Chondrocyte (in vitro differentiated cells): ENCODE measurements at regions not wholly inside any gene's neighbourhood (a gene's known extent, or its start where the extent isn't known, plus 50 kb on each side); places are given as distances from the start of the nearest gene placed in this dataset.
A peak's percentile ranks its signal among the peaks of the same experiment; 100 is the strongest.
"Not testable (repeated sequence)": the region's sequence is repeated elsewhere in the genome, so short reads cannot be mapped to it uniquely, and the experiment has no call there.

ENCODE experiments used
- DNase-seq: peaks from one replicate; pipeline ENCODE4 v3.0.0; 2021; ENCODE audit warnings: mixed read lengths, low spot score
- H3K27ac Mint-ChIP-seq: one replicate; pipeline ENCODE4 v1.8.0; 2021; ENCODE audit warnings: mild to moderate bottlenecking, moderate library complexity, mixed read lengths; ENCODE audit not compliant: unreplicated experiment
- H3K27me3 Mint-ChIP-seq: 2 replicates; pipeline ENCODE4 v1.8.0; 2021; ENCODE audit warnings: low read depth, mixed read lengths
- H3K36me3 Mint-ChIP-seq: 2 replicates; pipeline ENCODE4 v1.8.0; 2021; ENCODE audit warnings: low read depth, mixed read lengths
- H3K4me1 Mint-ChIP-seq: 2 replicates; pipeline ENCODE4 v1.8.0; 2021; ENCODE audit warnings: low read depth, mild to moderate bottlenecking, mixed read lengths
- H3K4me3 Mint-ChIP-seq: one replicate; pipeline ENCODE4 v1.8.0; 2021; ENCODE audit warnings: mild to moderate bottlenecking, moderate library complexity, mixed read lengths; ENCODE audit not compliant: unreplicated experiment
- H3K9me3 Mint-ChIP-seq: 2 replicates; pipeline ENCODE4 v1.8.0; 2021; ENCODE audit warnings: low read depth, mixed read lengths
- CTCF ChIP-seq: fragments of 200-600 bp; sonication (generic); IDR thresholded peaks from 2 replicates; pipeline ENCODE4 v1.5.0; 2021; ENCODE audit warnings: antibody characterized with exemption, mild to moderate bottlenecking, moderate library complexity

DNA sequence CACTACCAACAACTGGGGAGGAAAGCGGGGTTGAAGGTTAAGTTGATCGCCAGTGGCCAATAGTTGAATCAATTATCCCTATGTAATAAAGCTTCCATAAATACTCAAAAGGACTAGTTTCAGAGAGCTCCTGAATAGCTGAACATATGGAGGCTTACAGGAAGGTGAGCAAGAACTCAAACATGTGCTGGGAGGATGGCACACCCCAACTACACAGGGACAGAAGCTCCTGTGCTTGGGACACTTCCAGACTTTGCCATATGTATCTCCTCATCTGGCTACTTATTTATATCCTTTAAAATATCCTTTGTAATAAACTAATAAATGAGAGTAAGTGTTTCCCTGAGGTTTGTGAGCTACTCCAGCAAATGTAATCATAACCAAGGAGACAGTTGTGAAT is 115.7 kb downstream of the HNMT start:
- Mint-ChIP-seq H3K4me3 (no peak overlapping the region), H3K9me3 (no peaks in the 10 kb centered on the region), H3K27ac (no peak overlapping the region), H3K4me1 (peaks cover 11% of the 10 kb centered on the region), H3K36me3 (peaks cover 1% of the 10 kb centered on the region), H3K27me3 (peaks cover 7% of the 10 kb centered on the region)
- DNase-seq, result no peak
- no peak for TF ChIP-seq CTCF

DNA sequence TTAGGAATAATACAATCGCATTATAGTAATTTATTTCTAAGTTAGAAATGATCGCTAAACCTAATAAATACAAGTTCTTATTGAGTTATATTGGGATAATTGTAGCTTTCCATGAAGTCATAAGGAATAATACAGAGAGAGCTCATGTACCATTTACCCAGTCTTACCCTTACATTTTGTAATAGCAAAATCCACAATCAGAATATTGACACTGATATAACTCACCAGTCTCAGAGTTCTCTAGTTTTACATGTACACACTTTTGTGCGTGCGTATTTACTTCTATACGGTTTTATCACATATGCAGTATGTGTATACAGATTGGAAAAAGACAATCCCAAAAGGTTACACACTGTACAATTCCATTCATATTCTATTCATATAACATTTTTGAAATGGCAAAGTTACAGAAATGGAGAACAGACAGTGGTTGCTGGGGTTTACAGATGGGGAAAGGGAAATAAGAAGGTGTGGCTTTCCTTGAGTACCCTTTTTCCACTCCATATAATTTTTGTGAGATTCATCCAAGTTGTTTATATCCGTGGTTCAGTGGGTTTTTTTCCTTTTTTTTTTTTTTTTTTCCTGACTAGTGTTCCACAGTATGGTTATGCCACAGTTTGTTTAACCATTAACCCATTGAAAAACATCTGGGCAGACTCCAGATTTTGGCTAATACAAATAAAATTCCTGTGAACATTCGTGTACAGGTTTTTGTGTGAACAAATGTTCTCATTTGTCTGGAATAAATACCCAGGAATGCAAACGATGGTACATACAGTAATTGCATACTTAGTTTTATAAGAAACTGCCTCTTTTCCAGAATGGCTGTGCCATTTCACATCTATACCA is 117.2 kb downstream of the HNMT start:
- H3K4me1 Mint-ChIP-seq, result peaks cover 24% of the 10 kb centered on the region
- no peaks in the 10 kb centered on the region for H3K9me3 Mint-ChIP-seq
- H3K4me3 Mint-ChIP-seq, result no peak overlapping the region
- no peak overlapping the region for H3K27ac Mint-ChIP-seq
- H3K36me3 Mint-ChIP-seq, result peaks cover 1% of the 10 kb centered on the region
- DNase-seq, result no peak
- no peak for TF ChIP-seq CTCF
- peaks cover 1% of the 10 kb centered on the region for H3K27me3 Mint-ChIP-seq

- DNase-seq, result no peak
- H3K4me1 Mint-ChIP-seq, result peaks cover 30% of the 10 kb centered on the region
- no peak for TF ChIP-seq CTCF
- H3K36me3 Mint-ChIP-seq, result no peaks in the 10 kb centered on the region
- no peak overlapping the region for H3K4me3 Mint-ChIP-seq
- no peak overlapping the region for H3K27ac Mint-ChIP-seq
- peaks cover 2% of the 10 kb centered on the region for H3K27me3 Mint-ChIP-seq
- H3K9me3 Mint-ChIP-seq, result no peaks in the 10 kb centered on the region
Measured at GRCh38 chr2:138084206-138084605, 119.9 kb downstream of the HNMT start.

GRCh38 chr2:138085441-138085840 is 121.2 kb downstream of the HNMT start:
- Mint-ChIP-seq H3K27ac (peak overlapping the region; percentile 30), H3K4me1 (peaks cover 30% of the 10 kb centered on the region)
- not testable (repeated sequence) for H3K9me3 Mint-ChIP-seq, DNase-seq, H3K36me3 Mint-ChIP-seq, H3K27me3 Mint-ChIP-seq, H3K4me3 Mint-ChIP-seq

GRCh38 chr2:138086576-138086975 is 122.3 kb downstream of the HNMT start:
- Mint-ChIP-seq H3K27me3 (peaks cover 2% of the 10 kb centered on the region), H3K9me3 (no peaks in the 10 kb centered on the region), H3K4me3 (no peak overlapping the region), H3K4me1 (peaks cover 30% of the 10 kb centered on the region), H3K36me3 (no peaks in the 10 kb centered on the region), H3K27ac (peak overlapping the region; percentile 30)
- DNase-seq, result no peak
- no peak for TF ChIP-seq CTCF
